ENCODE measurements at regions not wholly inside any gene's neighbourhood (a gene's known extent, or its start where the extent isn't known, plus 50 kb on each side); places are given as distances from the start of the nearest gene placed in this dataset.

DNA sequence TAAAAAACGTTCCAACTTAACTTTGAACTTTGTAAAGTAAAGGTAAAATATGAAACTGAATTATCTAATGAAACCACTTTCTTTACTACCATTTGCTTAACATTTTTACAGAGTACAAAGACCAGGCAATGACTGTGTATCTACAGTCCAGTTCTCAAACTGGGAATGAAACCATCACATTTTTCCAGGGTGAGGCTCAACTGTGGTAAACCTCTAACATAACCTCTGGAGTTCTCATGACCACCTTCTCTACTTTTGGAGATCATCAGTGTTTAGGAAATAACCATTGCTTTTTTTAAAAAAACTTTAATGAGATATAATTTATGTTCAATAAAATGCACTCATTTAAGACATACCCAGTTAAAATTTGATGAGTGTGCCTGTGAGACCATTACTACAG, 223.5 kb downstream of the RNF152 start:
- Histone ChIP-seq H3K4me3 (ENCODE audit: low read length) (no peak overlapping the region), H3K9me3 (ENCODE audit: control insufficient read depth, low read length) (peaks cover 3% of the 10 kb centered on the region), H3K36me3 (ENCODE audit: control insufficient read depth, insufficient read depth, low read length, severe bottlenecking) (no peaks in the 10 kb centered on the region), H3K9ac (ENCODE audit: low read length) (no peak overlapping the region), H3K4me1 (ENCODE audit: control insufficient read depth, insufficient read depth, low read length) (no peaks in the 10 kb centered on the region), H3K27me3 (replicated peaks; ENCODE audit: control insufficient read depth, insufficient read depth, low read length) (peaks cover 2% of the 10 kb centered on the region)
- no peak for DNase-seq (ENCODE audit: low read depth)

DNA sequence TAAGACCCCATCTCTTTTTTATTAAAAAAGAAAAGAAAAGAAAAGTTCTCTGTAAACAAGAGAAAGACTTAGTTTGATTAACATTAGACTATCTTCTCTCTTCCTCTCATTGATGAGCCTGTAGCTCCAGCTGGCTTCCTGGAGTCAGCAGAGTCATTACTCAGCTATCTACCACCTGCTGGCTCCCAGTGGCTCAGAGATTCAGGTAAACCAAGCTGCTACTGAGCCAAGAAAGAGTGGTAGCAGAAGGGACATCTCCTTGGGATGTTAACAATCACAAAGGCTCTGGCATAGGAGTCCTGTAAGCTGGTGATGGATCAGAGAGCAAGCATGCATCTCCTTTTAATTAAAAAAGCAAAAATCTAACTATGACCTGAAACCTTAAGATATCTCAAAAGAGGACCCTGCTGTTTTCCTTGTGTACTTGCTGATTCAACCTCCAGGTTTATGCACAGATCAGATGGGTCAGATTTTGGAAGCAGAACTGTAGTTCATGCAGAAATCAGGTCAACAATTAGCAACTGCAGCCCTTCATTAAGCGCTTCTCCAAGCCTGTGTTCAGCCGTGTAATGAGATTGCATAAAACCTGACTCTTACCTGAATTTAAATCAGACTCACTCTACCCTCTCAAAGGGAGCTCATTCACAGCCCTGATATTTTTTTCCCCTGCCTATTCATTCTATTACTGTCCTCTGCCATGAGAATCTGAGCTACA, 225.8 kb downstream of the RNF152 start:
- Histone ChIP-seq H3K4me1 (ENCODE audit: control insufficient read depth, insufficient read depth, low read length) (no peaks in the 10 kb centered on the region), H3K4me3 (ENCODE audit: low read length) (no peak overlapping the region), H3K9ac (ENCODE audit: low read length) (no peak overlapping the region), H3K36me3 (ENCODE audit: control insufficient read depth, insufficient read depth, low read length, severe bottlenecking) (no peaks in the 10 kb centered on the region), H3K27me3 (replicated peaks; ENCODE audit: control insufficient read depth, insufficient read depth, low read length) (no peaks in the 10 kb centered on the region), H3K9me3 (ENCODE audit: control insufficient read depth, low read length) (peaks cover 4% of the 10 kb centered on the region)
- DNase-seq (ENCODE audit: low read depth): no peak

DNA sequence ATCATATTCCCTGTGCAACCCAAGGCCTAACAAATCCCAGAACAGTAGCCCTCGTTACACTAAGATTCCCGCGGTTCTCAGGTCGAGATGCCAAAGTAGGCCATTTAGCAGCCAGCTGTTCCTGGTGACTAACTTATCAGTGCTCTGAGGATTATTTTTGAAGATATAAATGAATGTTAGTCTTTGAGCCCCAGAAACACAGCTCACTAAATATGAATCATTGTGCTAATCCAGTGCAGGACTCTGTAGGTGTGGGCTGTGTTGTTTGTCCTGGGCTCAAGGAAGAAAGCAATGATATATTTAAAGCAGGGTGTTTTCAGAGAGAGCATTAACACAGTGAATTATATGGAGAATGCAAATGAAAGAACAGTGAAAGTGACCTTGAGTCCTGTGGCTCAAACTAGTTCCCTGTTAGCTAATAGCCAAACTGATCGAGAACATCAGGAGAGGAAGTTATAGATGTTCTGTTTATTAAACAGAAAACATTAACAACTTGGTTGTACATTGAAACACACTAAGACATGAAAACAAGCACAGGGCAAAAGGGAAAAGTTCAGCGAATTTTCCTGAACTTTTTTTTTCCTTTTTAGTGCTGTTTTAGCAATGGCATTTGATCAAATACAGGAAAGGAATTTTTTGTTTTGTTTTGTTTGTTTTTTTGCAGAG, 228.3 kb downstream of the RNF152 start:
- Histone ChIP-seq H3K36me3 (ENCODE audit: control insufficient read depth, insufficient read depth, low read length, severe bottlenecking) (no peaks in the 10 kb centered on the region), H3K9me3 (ENCODE audit: control insufficient read depth, low read length) (peaks cover 6% of the 10 kb centered on the region), H3K9ac (ENCODE audit: low read length) (no peak overlapping the region), H3K4me1 (ENCODE audit: control insufficient read depth, insufficient read depth, low read length) (no peaks in the 10 kb centered on the region), H3K27me3 (replicated peaks; ENCODE audit: control insufficient read depth, insufficient read depth, low read length) (peaks cover 2% of the 10 kb centered on the region), H3K4me3 (ENCODE audit: low read length) (no peak overlapping the region)
- no peak for DNase-seq (ENCODE audit: low read depth)

GRCh38 chr18:61662726-61663125, 230.1 kb downstream of the RNF152 start:
- peaks cover 6% of the 10 kb centered on the region for H3K9me3 ChIP-seq (ENCODE audit: control insufficient read depth, low read length)
- H3K36me3 ChIP-seq (ENCODE audit: control insufficient read depth, insufficient read depth, low read length, severe bottlenecking): no peaks in the 10 kb centered on the region
- no peak for DNase-seq (ENCODE audit: low read depth)
- H3K4me1 ChIP-seq (ENCODE audit: control insufficient read depth, insufficient read depth, low read length): no peaks in the 10 kb centered on the region
- peaks cover 6% of the 10 kb centered on the region for H3K27me3 ChIP-seq (replicated peaks; ENCODE audit: control insufficient read depth, insufficient read depth, low read length)
- no peak overlapping the region for H3K9ac ChIP-seq (ENCODE audit: low read length)
- H3K4me3 ChIP-seq (ENCODE audit: low read length): no peak overlapping the region

- no peak for DNase-seq (ENCODE audit: low read depth)
- Histone ChIP-seq H3K9ac (ENCODE audit: low read length) (no peak overlapping the region), H3K27me3 (replicated peaks; ENCODE audit: control insufficient read depth, insufficient read depth, low read length) (peaks cover 6% of the 10 kb centered on the region), H3K4me3 (ENCODE audit: low read length) (no peak overlapping the region), H3K9me3 (ENCODE audit: control insufficient read depth, low read length) (peaks cover 6% of the 10 kb centered on the region), H3K4me1 (ENCODE audit: control insufficient read depth, insufficient read depth, low read length) (no peaks in the 10 kb centered on the region), H3K36me3 (ENCODE audit: control insufficient read depth, insufficient read depth, low read length, severe bottlenecking) (no peaks in the 10 kb centered on the region)
These were observed 234.4 kb downstream of the RNF152 start for GRCh38 chr18:61658431-61658830.

GRCh38 chr18:61657066-61657732, 235.6 kb downstream of the RNF152 start:
- Histone ChIP-seq H3K36me3 (ENCODE audit: control insufficient read depth, insufficient read depth, low read length, severe bottlenecking) (no peaks in the 10 kb centered on the region), H3K4me1 (ENCODE audit: control insufficient read depth, insufficient read depth, low read length) (no peaks in the 10 kb centered on the region), H3K9me3 (ENCODE audit: control insufficient read depth, low read length) (peaks cover 4% of the 10 kb centered on the region), H3K4me3 (ENCODE audit: low read length) (no peak overlapping the region), H3K9ac (ENCODE audit: low read length) (no peak overlapping the region), H3K27me3 (replicated peaks; ENCODE audit: control insufficient read depth, insufficient read depth, low read length) (peaks cover 6% of the 10 kb centered on the region)
- DNase-seq (ENCODE audit: low read depth): no peak

DNA sequence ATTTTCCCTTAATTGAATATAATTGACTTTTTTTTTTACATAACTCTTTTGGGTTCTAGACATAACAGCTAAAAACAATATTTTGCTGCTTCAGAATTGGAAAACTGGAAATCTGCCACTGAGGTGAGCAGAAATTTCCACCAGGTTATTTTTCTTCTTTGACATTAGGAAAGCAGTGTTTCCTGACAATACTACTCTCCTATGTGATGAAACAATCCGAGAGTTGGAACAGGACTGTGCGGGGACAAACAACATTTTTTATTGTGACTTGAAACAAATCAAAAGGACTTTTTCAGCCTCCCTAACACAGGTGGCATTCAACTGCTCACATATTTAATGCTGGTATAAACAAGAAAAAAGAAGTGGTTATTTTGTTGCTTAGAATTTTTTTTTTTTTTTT, 237.2 kb downstream of the RNF152 start:
- peaks cover 3% of the 10 kb centered on the region for H3K27me3 ChIP-seq (replicated peaks; ENCODE audit: control insufficient read depth, insufficient read depth, low read length)
- no peaks in the 10 kb centered on the region for H3K9me3 ChIP-seq (ENCODE audit: control insufficient read depth, low read length)
- H3K36me3 ChIP-seq (ENCODE audit: control insufficient read depth, insufficient read depth, low read length, severe bottlenecking): no peaks in the 10 kb centered on the region
- DNase-seq (ENCODE audit: low read depth): no peak
- H3K4me3 ChIP-seq (ENCODE audit: low read length): no peak overlapping the region
- no peak overlapping the region for H3K9ac ChIP-seq (ENCODE audit: low read length)
- no peaks in the 10 kb centered on the region for H3K4me1 ChIP-seq (ENCODE audit: control insufficient read depth, insufficient read depth, low read length)

- Histone ChIP-seq H3K4me1 (ENCODE audit: control insufficient read depth, insufficient read depth, low read length) (no peaks in the 10 kb centered on the region), H3K9me3 (ENCODE audit: control insufficient read depth, low read length) (no peaks in the 10 kb centered on the region), H3K27me3 (replicated peaks; ENCODE audit: control insufficient read depth, insufficient read depth, low read length) (peaks cover 2% of the 10 kb centered on the region), H3K4me3 (ENCODE audit: low read length) (no peak overlapping the region), H3K36me3 (ENCODE audit: control insufficient read depth, insufficient read depth, low read length, severe bottlenecking) (no peaks in the 10 kb centered on the region), H3K9ac (ENCODE audit: low read length) (no peak overlapping the region)
- DNase-seq (ENCODE audit: low read depth): no peak
These were observed 238.8 kb downstream of the RNF152 start for GRCh38 chr18:61653823-61654551.

- H3K4me3 ChIP-seq (ENCODE audit: low read length): no peak overlapping the region
- no peaks in the 10 kb centered on the region for H3K27me3 ChIP-seq (replicated peaks; ENCODE audit: control insufficient read depth, insufficient read depth, low read length)
- no peaks in the 10 kb centered on the region for H3K9me3 ChIP-seq (ENCODE audit: control insufficient read depth, low read length)
- no peaks in the 10 kb centered on the region for H3K36me3 ChIP-seq (ENCODE audit: control insufficient read depth, insufficient read depth, low read length, severe bottlenecking)
- no peak overlapping the region for H3K9ac ChIP-seq (ENCODE audit: low read length)
- H3K4me1 ChIP-seq (ENCODE audit: control insufficient read depth, insufficient read depth, low read length): no peaks in the 10 kb centered on the region
- DNase-seq (ENCODE audit: low read depth): no peak
These were observed 240.9 kb downstream of the RNF152 start for GRCh38 chr18:61651880-61652268.

DNA sequence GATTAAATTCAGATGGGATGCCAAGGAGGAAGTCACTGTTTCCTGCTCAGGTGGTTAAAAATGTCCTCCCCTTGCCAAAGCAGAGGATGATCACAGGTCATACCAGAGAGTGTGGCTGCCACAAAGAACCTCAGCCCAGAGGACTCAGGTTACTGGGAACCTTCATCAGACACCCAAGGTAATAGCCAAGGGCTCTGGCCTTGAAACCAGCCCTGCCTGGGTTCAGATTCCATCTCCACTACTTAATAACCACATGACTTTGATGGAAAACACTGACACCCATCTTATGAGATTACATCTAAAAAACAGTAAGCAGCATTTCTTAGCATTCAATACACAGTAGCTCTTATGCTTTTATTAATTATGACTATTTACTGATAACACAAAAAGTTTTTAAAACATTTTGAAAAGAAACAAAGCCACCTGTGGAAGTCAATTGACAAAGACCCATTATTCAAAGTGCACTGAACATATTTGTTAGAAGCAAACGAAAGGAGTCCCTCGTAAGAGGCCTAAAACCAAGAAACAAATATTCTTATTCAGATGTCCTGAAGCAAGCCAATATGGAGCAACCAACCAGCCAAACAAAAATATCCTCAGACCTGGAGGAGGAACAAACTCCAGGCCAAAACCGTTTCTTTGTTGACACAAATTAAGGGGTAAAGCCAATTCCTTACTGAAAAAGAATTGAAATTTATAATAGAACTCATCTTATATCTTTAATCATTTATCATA, 241.5 kb downstream of the RNF152 start:
- no peaks in the 10 kb centered on the region for H3K27me3 ChIP-seq (replicated peaks; ENCODE audit: control insufficient read depth, insufficient read depth, low read length)
- no peak overlapping the region for H3K9ac ChIP-seq (ENCODE audit: low read length)
- H3K4me3 ChIP-seq (ENCODE audit: low read length): no peak overlapping the region
- H3K9me3 ChIP-seq (ENCODE audit: control insufficient read depth, low read length): no peaks in the 10 kb centered on the region
- no peaks in the 10 kb centered on the region for H3K36me3 ChIP-seq (ENCODE audit: control insufficient read depth, insufficient read depth, low read length, severe bottlenecking)
- no peak for DNase-seq (ENCODE audit: low read depth)
- H3K4me1 ChIP-seq (ENCODE audit: control insufficient read depth, insufficient read depth, low read length): no peaks in the 10 kb centered on the region

Measured in adipocyte (in vitro differentiated cells).